ENCODE measurements at regions not wholly inside any gene's neighbourhood (a gene's known extent, or its start where the extent isn't known, plus 50 kb on each side); places are given as distances from the start of the nearest gene placed in this dataset.
"Not testable (repeated sequence)": the region's sequence is repeated elsewhere in the genome, so short reads cannot be mapped to it uniquely, and the experiment has no call there.

DNA sequence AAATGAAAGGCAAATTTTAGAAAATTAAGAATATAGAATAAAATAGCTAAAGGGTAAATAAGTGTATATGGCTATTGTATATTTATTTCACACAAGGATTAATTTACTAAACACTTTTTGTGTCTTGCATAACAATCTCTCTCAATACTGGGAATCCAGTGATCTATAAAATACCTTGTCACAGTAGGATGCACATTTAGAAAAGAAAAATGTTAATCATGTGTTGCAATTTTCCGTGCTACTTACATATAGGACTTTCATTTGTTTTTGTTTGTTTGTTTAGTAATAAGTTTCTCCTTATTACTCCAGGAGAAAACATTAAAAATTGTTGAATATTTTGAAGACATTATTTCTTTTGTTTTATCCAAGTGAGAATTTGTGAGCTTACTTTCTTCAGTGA is 1533.3 kb downstream of the SLITRK5 start:
- no peak for DNase-seq (ENCODE audit: low read depth)

DNA sequence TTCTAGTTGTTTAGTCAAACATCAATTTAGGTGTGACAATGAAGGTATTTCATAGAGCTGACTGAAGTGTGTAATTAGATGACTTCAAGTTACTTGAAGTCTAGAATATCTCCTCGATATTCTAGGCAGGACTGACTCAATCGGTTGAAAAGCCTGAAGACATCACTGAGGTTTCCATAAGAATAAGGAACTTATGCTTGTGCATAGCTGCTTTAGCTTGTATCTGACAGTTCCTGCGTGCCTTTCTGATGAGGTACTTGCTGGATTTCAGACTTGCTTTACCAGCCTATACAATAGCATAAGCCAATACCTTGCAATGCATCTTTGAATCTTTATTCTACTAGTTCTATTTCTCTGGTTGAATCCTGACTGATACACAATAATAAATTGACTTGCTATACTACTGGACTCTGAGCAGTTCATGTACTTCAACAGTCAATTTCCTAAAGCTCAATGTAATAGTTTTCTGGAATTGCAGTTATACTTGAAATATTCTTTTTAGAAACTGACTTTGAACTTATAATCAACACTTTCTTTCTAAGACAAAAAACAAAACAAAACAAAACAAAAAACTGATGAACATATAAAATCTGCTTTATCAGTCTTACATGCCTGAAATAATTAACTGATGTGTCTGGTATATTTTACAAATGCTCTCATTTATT is 1534.8 kb downstream of the SLITRK5 start:
- DNase-seq (ENCODE audit: low read depth), result no peak

DNA sequence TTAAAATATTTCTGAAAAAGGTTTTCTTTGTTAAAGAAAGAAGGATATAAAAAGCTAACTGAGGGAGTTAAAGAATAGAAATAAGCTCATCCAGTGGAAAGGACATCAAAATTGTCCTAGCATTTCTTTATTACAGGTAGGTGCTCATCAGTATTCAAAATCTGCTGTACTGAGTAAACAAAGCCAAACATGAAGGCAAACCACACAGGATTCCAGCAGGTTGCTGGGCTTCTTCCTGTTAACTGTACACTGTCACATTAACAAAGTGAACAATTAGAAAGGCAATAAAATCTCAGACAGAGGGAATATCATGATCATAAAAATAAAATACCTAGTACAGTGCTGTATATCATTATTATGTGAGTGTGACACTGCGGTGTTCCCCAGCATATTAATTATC is 1541.0 kb downstream of the SLITRK5 start:
- no peak for DNase-seq (ENCODE audit: low read depth)

DNA sequence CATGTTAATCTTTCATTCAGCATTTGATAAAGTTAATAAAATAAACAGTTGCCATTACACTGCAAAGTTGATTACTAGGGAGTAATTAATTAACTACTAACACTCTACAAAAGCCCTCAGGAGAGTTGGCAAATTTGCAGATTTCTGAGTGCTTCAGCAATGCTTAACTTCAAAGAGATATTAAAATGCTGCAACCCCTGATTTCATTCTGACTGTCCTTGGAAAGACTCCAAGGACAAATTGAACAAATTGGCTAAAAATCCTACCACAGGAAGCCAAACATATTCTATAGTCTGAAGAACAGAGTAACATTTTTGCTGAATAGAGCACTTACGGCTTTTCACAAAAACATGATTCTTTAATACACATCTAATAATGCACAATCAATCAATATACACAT is 1543.0 kb downstream of the SLITRK5 start:
- peak; percentile 17 for DNase-seq (ENCODE audit: low read depth)

DNA sequence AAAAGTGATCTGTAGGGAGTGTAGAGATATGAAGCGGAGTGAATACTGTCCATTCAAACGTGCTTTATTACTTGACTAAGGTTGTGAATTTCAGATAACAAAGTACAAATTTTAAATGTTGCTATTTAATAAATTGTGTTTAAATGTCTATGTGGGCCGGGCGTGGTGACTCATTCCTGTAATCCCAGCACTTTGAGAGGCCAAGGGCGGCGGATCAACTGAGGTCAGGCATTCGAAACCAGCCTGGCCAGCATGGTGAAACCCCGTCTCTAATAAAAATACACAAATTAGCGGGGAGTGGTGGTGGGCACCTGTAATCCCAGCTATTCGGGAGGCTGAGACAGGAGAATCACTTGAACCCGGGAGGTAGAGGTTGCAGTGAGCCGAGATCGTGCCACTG is 1544.1 kb downstream of the SLITRK5 start:
- not testable (repeated sequence) for DNase-seq (ENCODE audit: low read depth)

DNA sequence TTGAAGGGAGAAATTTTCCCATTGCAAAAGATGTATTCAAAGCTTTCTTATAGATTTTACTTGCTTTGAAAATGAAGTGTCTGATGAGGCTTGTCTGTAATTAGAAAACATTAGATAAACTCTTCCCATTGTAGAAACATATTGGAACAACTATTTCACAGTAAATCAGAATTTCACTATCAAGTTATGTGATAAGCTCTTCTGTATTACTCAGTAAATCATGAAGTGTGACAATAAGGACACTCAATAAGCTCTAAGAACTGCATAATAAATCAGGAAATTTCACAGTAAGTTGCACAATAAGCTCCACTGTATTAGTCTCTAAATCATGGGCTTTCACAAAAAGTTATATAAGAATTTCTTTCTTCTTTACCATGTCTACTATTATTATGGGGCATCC is 1546.6 kb downstream of the SLITRK5 start:
- DNase-seq (ENCODE audit: low read depth), result no peak

DNA sequence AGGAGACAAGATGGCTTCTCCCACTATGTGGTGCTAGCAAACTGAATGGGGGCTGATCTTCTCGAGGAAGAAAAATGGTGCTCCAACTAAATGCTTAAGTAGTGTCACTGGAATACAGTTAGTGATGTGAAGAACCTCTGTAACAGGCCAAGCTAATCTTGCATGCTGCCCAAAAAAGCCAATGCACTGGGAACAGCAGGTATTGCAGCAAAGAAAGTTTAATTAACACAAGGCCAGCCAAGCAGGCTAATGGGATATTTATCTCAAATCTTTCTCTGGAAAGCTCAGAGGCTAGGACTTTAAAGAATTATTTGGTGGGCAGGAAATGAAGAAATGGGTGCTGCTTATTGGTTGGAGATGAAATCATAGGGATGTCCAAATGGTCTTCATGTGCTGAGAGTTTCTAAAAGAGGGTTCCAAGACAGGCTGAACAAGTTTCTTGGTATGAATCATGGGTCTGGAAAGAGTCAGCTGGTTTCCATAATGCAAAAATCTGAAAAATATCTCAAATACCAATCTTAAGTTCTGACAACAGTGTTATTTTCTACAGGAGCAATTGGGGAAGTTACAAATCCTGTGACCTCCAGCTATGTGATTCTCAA is 1550.5 kb downstream of the SLITRK5 start:
- DNase-seq (ENCODE audit: low read depth), result no peak

DNA sequence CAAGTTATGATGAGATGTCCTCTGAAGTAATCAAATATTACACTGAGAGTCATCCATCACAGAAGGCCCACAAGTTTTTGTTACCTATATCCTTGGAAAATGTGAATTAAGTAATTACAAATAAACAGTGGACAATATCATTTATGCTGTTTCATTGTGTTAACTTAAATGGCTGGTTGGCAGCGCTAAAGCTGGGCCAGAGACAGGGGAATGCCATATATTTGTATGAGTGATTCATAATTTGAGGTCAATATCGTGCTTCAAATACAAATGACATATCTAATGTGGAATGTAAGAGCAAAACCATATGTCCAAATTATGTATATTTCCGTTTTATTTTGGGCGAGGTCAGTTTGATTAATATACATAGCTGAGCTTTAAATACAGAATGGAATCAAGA is 1556.2 kb downstream of the SLITRK5 start:
- no peak for DNase-seq (ENCODE audit: low read depth)

DNA sequence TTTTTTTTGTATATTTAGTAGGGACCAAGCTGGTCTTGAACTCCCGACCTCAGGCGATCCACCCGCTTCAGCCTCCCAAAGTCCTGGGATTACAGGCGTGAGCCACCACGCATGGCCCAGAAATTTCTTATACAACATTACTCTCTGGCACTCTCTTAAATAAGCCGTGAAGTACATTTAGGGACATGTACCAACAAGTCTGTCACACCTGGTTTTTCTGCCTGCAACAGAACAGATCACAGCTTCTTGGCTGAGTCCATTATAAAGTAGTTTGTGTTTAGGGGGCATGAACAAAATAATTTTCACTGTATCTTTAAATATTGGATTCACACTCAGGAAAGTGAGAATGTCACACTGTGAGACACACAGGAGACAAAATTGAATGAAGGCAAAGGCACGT is 1567.3 kb downstream of the SLITRK5 start:
- no peak for DNase-seq (ENCODE audit: low read depth)

DNA sequence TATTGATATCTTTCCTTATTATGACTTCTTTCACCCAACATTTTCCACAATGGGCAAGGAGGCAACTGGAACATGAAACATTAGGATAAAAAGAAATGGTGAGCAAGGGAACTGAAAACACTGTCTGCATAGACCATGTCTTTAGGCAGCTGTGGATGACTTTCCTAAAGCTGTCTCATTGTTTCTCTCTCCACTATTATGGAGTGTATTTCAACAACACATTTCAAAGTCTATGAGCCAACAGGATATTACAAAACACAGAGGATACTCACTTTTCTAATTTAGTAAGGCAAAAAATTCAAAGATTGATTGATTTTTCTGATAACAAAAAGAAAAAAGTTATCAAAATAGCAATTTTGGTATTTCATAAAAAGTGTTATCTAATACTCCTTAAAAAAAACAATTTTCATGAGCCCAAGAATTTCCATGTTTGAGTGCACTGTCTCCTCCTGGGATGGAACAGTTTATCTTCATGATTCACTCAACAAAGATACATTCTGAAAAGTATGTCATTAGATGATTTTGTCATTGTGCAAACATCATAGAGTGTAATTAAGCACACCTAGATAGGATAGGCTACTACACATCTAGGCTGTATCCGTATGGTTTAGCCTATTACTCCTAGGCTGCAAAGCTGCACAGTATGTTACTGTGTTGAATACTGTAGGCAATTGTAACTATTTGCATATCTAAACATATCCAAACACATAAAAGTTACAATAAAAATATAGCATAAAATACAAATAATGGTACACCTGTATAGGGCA is 1568.4 kb downstream of the SLITRK5 start:
- DNase-seq (ENCODE audit: low read depth), result no peak

DNA sequence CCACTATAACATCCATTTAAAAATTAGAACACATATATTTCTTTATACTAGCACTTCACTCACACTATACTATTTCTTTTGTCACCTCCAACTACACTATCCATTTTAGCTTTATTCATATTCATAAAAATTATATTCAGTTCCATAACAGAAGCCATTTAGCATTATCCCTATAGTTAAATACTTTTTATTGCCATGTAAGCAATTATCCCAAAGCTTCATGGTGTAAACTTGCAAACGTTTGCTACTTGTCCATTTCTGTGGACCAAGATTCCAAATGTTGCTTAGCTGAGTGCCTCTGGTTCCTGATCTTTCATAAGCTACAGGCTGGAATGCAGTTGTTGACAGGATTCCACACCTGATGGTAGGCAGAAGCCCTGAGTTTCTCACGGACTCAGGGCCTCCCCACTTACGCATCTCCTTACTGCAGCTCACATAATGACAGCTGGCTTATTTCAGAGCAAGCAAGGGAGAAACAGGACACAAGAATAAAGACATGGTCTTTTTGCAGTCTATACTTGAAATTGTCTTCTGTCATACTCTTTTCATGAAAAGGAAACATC is 1584.8 kb downstream of the SLITRK5 start:
- no peak for DNase-seq (ENCODE audit: low read depth)

DNA sequence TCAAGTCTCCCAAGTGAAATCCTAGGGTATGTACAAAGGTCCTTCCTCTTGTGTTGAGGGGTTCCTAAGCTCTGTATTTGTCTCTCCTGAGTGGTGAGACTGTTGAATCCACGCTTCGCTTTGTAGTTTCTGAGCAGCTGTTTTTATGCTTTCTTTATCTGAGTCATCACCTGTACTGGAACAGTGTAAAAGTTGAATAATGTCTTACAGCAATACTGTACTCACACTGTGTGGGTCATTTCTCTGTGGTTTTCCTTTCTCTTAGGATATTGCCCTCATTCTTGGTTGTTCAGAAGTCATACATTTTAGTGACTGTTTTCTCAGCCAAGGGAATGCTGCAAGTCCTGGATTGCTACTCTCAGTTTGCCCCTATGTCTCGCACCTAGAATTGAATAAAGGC is 1596.6 kb downstream of the SLITRK5 start:
- DNase-seq (ENCODE audit: low read depth), result no peak

DNA sequence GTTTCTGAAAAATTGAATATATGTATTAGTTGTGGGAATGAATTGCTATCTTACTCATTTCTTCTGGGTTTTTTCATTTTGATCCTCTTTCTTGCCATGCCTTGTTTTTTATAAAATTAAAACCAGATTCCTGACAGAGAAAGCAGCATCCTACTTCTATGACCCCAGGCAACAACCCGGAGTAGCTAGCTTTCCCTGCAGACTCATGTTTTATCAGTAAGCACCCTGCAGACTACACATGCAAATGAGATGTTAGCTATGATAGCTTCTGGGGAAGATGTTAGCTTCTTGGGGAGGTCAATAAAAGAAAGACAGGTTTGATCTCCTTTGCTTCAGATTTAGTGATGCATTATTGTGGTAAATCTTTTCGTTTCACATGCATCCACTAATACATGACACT is 1598.6 kb downstream of the SLITRK5 start:
- DNase-seq (ENCODE audit: low read depth), result no peak

DNA sequence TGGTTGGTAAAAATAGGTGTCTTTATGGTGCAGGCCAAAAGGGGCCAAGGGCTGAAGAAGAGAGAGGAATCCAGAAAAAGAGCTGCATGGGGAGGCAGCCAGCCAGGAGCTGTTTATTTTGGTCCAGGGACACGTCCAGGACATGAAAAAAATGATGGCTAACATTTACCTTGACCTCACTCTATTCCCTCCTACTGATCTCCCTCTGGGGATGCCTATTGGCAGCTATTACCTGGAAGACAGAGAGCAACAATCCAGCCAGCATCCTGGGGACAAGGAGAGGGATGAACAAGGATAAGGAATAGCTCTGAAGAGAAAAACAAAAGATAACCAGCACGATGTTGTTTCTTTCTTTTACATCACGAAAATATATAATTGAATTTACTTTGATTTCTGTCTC is 1599.6 kb downstream of the SLITRK5 start:
- peak; percentile 36 for DNase-seq (ENCODE audit: low read depth)

DNA sequence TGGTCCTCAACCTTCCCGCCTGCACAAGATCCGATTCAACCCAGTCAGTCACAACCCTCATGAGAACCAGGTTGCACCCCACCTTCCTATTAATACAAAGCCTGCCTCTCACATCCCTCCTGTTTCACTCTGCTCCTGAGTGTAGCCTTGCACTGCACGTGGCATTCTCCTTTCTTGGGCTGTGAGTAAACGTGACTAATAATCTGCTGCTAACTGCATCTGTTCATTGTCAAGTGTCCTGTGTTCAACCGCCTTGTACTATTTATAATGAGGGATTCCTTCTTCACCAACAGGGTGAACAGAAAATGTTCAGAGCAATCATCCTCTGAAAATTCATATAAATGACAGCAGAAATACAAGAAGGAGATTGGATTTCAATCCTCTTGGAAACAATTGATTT is 1608.2 kb downstream of the SLITRK5 start:
- DNase-seq (ENCODE audit: low read depth), result no peak

DNA sequence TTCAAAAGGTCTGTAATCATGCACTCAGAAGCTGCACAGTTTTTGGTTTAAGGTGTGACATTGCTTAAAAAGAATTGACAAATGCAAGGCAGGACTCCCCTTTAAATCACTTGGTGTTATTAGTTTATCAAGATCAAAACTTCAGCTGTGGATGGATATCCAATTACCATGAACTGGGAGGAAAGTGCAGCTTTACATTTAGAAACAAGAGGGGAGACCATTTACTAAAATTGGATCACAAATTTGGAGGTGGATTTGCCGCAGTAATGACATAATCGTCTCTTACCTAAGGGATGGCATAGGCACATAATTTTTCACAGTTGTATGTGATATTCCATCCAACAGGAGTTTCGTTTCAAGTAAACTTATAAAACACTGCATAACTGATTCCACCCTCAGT is 1610.2 kb downstream of the SLITRK5 start:
- no peak for DNase-seq (ENCODE audit: low read depth)

DNA sequence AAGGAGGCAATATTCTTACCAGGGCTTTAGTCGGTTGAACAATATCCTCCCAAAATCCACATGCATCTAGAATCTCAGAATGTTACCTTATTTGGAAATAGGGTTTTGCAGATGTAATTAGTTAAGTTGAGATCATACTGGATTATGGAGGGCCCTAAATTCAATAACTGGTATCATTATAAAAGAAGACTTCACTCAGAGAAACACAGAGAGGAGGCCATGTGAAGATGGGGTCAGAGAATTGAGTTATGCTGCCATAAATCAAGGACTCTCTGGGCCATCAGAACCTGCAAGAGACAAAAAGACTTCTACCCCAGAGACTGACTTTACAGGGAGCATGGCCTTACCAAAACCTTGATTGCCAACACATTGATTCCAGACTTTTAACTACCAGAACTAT is 1611.1 kb downstream of the SLITRK5 start:
- DNase-seq (ENCODE audit: low read depth), result no peak

DNA sequence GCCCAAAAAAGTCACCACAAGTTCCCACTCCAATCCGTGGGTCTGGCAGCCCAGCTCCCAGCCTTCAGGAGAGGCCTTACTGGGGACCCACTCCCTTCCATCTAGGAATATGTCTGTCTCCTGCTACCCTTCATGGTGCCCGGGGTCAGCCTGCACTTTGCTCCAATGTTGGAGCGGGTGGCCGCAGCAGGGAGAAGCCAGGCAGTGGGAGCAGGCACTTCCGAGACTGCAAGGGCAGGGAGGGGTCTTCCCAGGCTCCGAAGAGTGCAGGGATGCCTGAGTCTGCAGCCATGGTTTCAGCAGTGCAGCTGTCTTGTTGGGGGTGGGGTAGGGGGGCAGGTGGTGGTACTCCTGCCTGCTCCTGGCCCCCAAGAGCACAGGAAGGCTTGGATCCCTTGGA is 1616.2 kb downstream of the SLITRK5 start:
- no peak for DNase-seq (ENCODE audit: low read depth)

DNA sequence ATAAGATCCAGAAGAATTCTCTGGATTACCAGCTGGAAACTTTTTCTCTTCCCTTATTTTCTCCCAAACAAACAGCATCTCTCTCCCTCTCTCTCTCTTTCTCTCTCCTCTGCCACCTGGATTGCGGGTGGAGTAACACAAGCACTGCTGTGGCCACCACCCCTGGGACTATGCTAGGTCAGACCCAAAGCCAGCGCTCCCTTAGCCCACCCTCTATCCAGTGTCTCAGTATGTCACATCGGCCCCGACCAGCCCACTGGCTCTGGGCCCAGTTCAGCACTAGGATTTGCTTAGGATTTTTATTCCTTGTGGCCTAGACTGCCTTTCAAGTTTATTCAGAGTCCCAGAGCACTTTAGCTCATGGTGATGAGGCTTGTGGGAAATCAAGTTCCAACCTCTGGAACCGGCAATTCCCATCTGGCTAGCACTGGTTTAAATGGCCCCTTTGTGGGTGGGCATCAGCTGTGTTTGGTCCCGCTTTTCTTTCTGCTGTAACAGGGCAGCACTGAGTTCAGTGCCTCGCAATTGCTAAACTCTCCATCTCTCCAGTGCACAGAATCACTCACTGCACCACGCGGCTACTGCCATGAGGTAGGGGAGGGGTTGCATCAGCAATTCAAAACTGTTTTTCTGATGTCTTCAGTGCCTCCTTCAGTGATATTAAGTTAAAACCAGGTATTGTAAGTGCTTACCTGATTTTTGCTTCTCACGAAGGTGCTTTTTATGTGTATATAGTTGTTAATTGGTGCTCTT is 1623.1 kb downstream of the SLITRK5 start:
- DNase-seq (ENCODE audit: low read depth), result no peak

DNA sequence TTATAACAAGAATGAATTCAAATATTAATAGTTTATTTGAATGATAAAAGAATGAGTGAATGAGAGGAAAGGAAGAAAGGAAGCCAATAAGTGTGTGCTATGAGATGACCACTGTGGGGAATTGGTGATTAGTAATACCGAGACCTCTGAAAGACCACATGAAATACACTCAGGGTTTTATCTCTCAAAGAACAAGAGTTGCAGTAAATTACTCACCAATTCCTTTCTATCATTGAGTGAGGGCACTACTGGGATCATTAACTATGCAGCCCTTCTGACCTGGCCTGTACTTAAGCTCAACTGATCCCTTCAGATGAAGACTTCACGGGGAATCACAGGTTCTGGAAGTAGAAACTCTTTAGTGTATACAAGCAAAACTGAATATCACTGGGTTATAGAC is 1636.1 kb downstream of the SLITRK5 start:
- DNase-seq (ENCODE audit: low read depth), result no peak

DNA sequence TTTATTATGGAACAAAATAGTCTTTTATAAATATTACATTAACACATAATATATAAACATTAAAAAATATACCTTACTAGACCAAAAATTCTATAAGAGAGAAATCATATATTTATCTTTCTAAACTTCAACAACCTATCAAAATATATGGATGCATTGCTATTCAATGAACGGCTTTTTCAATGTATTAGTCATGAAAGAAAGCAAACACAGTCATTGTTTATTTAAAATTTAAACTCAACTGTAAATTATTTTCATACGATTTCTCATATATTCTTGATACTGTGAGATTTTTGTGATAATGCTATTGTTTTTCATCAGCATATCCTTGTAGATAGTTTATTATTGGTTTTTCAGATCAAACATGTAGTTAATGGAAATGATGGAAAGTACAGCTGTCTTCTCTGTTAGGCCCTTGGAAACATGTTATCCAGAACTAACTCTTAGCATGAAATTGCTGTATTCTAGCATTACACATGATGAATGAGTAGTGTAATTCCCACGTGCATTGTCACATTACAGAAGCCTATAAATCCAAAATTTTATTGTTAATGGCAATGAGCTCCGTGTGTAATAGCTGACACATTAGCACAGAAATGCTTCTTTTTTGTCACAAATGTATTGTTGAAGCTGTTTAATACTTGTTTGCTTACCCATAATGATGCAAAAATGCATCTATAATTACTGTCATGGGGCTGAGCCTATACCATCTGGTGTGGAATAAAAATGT is 1639.9 kb downstream of the SLITRK5 start:
- peak; percentile 9 for DNase-seq (ENCODE audit: low read depth)

All from forelimb muscle (tissue), 1 donor.